WTC11 (cell line): ENCODE measurements at regions not wholly inside any gene's neighbourhood (a gene's known extent, or its start where the extent isn't known, plus 50 kb on each side); places are given as distances from the start of the nearest gene placed in this dataset.

Experiments
- ATAC-seq: fragments of 200-7000 bp; cut with Tn5 transposase; 2 replicates; pipeline ENCODE4 v1.10.0; 2021; ENCODE audit warnings: mild to moderate bottlenecking, moderate library complexity
- CTCF ChIA-PET: fragments of 300-600 bp; sonication (Branson Sonifier 250); formaldehyde crosslinking; loops from one replicate; lab custom pipeline; 2021; ENCODE audit warnings: antibody characterized with exemption; lab: Charles Lee
- POLR2A ChIA-PET: fragments of 350-600 bp; sonication (Branson Sonifier 250); formaldehyde crosslinking; loops from one replicate; lab custom pipeline; 2021; ENCODE audit warnings: antibody characterized with exemption; lab: Charles Lee
- DNase-seq: peaks from one replicate; pipeline ENCODE4 v3.0.0; 2021; ENCODE audit warnings: low spot score
- H3K27ac Mint-ChIP-seq: 2 replicates; pipeline ENCODE4 v1.8.0; 2021; ENCODE audit warnings: mixed read lengths
- H3K27me3 Mint-ChIP-seq: 2 replicates; pipeline ENCODE4 v1.8.0; 2021; ENCODE audit warnings: low read depth, mild to moderate bottlenecking, moderate library complexity, mixed read lengths
- H3K36me3 Mint-ChIP-seq: 2 replicates; pipeline ENCODE4 v1.8.0; 2021; ENCODE audit warnings: mixed read lengths
- H3K4me1 Mint-ChIP-seq: 2 replicates; pipeline ENCODE4 v1.8.0; 2022; ENCODE audit warnings: mixed read lengths
- H3K4me3 Mint-ChIP-seq: 2 replicates; pipeline ENCODE4 v1.8.0; 2021; ENCODE audit warnings: mild to moderate bottlenecking, moderate library complexity, mixed read lengths
- H3K9me3 Mint-ChIP-seq: 2 replicates; pipeline ENCODE4 v1.8.0; 2021; ENCODE audit warnings: mixed read lengths
- ATF6 ChIP-seq: sonication (generic); formaldehyde crosslinking; IDR thresholded peaks from 2 replicates; pipeline ENCODE4 v1.8.1; 2023; ENCODE audit warnings: mild to moderate bottlenecking, missing genetic modification reagents
- CBFB ChIP-seq: sonication (generic); formaldehyde crosslinking; IDR thresholded peaks from 2 replicates; pipeline ENCODE4 v1.8.1; 2022; ENCODE audit warnings: mild to moderate bottlenecking, low read depth, missing genetic modification reagents
- ETV6 ChIP-seq: sonication (generic); formaldehyde crosslinking; IDR thresholded peaks from 2 replicates; pipeline ENCODE4 v1.8.1; 2022; ENCODE audit warnings: mild to moderate bottlenecking, missing genetic modification reagents
- GRHL2 ChIP-seq: fragments of 250-450 bp; sonication (Bioruptor Pico); IDR thresholded peaks from 2 replicates; pipeline ENCODE4 v1.8.0; 2022; ENCODE audit warnings: mild to moderate bottlenecking, moderate library complexity; ENCODE audit not compliant: insufficient replicate concordance, severe bottlenecking
- IRF2 ChIP-seq: sonication (generic); formaldehyde crosslinking; IDR thresholded peaks from 2 replicates; pipeline ENCODE4 v1.8.0; 2022; ENCODE audit warnings: low read depth, missing genetic modification reagents, borderline replicate concordance
- MAX ChIP-seq: sonication (generic); formaldehyde crosslinking; IDR thresholded peaks from 2 replicates; pipeline ENCODE4 v1.8.0; 2022; ENCODE audit warnings: mild to moderate bottlenecking, missing genetic modification reagents
- MXD4 ChIP-seq: fragments of 250-450 bp; sonication (Bioruptor Pico); IDR thresholded peaks from 2 replicates; pipeline ENCODE4 v1.8.0; 2021; ENCODE audit warnings: mild to moderate bottlenecking, moderate library complexity, borderline replicate concordance
- MYBL2 ChIP-seq: sonication (generic); formaldehyde crosslinking; IDR thresholded peaks from 2 replicates; pipeline ENCODE4 v1.8.1; 2023; ENCODE audit warnings: mild to moderate bottlenecking, moderate library complexity, missing genetic modification reagents
- NR1H2 ChIP-seq: sonication (generic); formaldehyde crosslinking; IDR thresholded peaks from 2 replicates; pipeline ENCODE4 v1.9.0; 2021; ENCODE audit warnings: mild to moderate bottlenecking, moderate library complexity, missing genetic modification reagents
- NR3C1 ChIP-seq: sonication (generic); formaldehyde crosslinking; conservative IDR thresholded peaks from 2 replicates; pipeline ENCODE4 v1.8.1; 2023; ENCODE audit warnings: low read depth, mild to moderate bottlenecking, missing genetic modification reagents
- OVOL2 ChIP-seq: fragments of 250-450 bp; sonication (Bioruptor Pico); IDR thresholded peaks from 2 replicates; pipeline ENCODE4 v1.9.0; 2021; ENCODE audit warnings: mild to moderate bottlenecking, borderline replicate concordance
- PRRX2 ChIP-seq: fragments of 250-450 bp; sonication (Bioruptor Pico); IDR thresholded peaks from 2 replicates; pipeline ENCODE4 v1.8.0; 2021; ENCODE audit warnings: mild to moderate bottlenecking
- SMAD4 ChIP-seq: sonication (generic); formaldehyde crosslinking; IDR thresholded peaks from 2 replicates; pipeline ENCODE4 v1.8.0; 2022; ENCODE audit warnings: mild to moderate bottlenecking, missing genetic modification reagents
- ZNF121 ChIP-seq: sonication (generic); formaldehyde crosslinking; IDR thresholded peaks from 2 replicates; pipeline ENCODE4 v1.8.0; 2023; ENCODE audit warnings: missing genetic modification reagents
- ZNF138 ChIP-seq: sonication (generic); formaldehyde crosslinking; conservative IDR thresholded peaks from 2 replicates; pipeline ENCODE4 v1.8.1; 2022; ENCODE audit warnings: mild to moderate bottlenecking, moderate library complexity, missing genetic modification reagents
- ZNF317 ChIP-seq: sonication (generic); formaldehyde crosslinking; IDR thresholded peaks from 2 replicates; pipeline ENCODE4 v1.8.1; 2023; ENCODE audit warnings: low read depth, mild to moderate bottlenecking, moderate library complexity, missing genetic modification reagents, borderline replicate concordance
- ZNF423 ChIP-seq: fragments of 250-450 bp; sonication (Bioruptor Pico); IDR thresholded peaks from 2 replicates; pipeline ENCODE4 v2.1.2; 2022; ENCODE audit warnings: mild to moderate bottlenecking, moderate library complexity
- ZNF425 ChIP-seq: fragments of 250-450 bp; sonication (Bioruptor Pico); conservative IDR thresholded peaks from 2 replicates; pipeline ENCODE4 v1.9.0; 2021; ENCODE audit warnings: mild to moderate bottlenecking
- TF ChIP-seq, protein P1 (sequence below): sonication (generic); formaldehyde crosslinking; IDR thresholded peaks from 2 replicates; pipeline ENCODE4 v1.8.1; 2022; ENCODE audit warnings: low read depth, mild to moderate bottlenecking, moderate library complexity, missing genetic modification reagents, borderline replicate concordance
- TF ChIP-seq, protein P2 (sequence below): sonication (generic); formaldehyde crosslinking; IDR thresholded peaks from 2 replicates; pipeline ENCODE4 v1.8.1; 2023; ENCODE audit warnings: mild to moderate bottlenecking, missing genetic modification reagents, moderate library complexity
- TF ChIP-seq, protein P3 (sequence below): sonication (generic); formaldehyde crosslinking; IDR thresholded peaks from 2 replicates; pipeline ENCODE4 v1.8.0; 2023; ENCODE audit warnings: missing genetic modification reagents, mild to moderate bottlenecking, borderline replicate concordance
- TF ChIP-seq, protein P4 (sequence below): fragments of 250-450 bp; sonication (Bioruptor Pico); IDR thresholded peaks from 2 replicates; pipeline ENCODE4 v1.8.0; 2021; ENCODE audit warnings: mild to moderate bottlenecking

- no peaks in the 10 kb centered on the region for H3K4me1 Mint-ChIP-seq
- POLR2A ChIA-PET, result no interaction called here
- peaks cover 49% of the 10 kb centered on the region for H3K36me3 Mint-ChIP-seq
- 0 out of 2 replicates have a peak, but pooled peaks have one; percentile 43 for TF ChIP-seq PRRX2 (CRISPR knock-in tag)
- TF ChIP-seq, protein P1, sequence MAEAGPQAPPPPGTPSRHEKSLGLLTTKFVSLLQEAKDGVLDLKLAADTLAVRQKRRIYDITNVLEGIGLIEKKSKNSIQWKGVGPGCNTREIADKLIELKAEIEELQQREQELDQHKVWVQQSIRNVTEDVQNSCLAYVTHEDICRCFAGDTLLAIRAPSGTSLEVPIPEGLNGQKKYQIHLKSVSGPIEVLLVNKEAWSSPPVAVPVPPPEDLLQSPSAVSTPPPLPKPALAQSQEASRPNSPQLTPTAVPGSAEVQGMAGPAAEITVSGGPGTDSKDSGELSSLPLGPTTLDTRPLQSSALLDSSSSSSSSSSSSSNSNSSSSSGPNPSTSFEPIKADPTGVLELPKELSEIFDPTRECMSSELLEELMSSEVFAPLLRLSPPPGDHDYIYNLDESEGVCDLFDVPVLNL (CRISPR knock-in tag), result no peak
- H3K9me3 Mint-ChIP-seq, result peaks cover 58% of the 10 kb centered on the region
- no peak for ATAC-seq
- DNase-seq, result no peak
- H3K4me3 Mint-ChIP-seq, result no peak overlapping the region
- no peak overlapping the region for H3K27ac Mint-ChIP-seq
- no peaks in the 10 kb centered on the region for H3K27me3 Mint-ChIP-seq
- CTCF ChIA-PET, result no interaction called here
Measured at GRCh38 chr1:189269011-189269410, 1208.7 kb downstream of the BRINP3 start.

DNA sequence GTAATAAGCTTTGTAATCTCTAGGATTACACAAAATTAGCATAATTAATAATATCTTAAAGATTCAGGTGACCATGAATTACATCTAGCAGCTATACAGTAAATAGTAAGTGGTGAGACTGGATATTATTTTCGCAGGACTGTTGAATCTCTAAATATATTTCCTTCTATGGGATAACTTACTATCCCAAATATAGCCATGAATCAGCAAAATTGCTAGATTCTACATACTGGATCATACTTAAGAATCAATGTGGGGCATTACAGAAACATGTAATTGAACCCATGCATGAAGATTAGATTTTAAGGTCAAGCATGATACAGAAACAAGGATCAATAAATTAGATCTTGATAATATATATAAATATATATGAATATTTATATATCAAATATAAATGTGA, 1203.4 kb downstream of the BRINP3 start:
- H3K9me3 Mint-ChIP-seq, result peaks cover 25% of the 10 kb centered on the region
- H3K36me3 Mint-ChIP-seq, result peaks cover 16% of the 10 kb centered on the region
- POLR2A ChIA-PET, result no interaction called here
- H3K27ac Mint-ChIP-seq, result no peak overlapping the region
- DNase-seq, result no peak
- H3K27me3 Mint-ChIP-seq, result no peaks in the 10 kb centered on the region
- CTCF ChIA-PET, result no interaction called here
- ATAC-seq, result no peak
- no peaks in the 10 kb centered on the region for H3K4me1 Mint-ChIP-seq
- H3K4me3 Mint-ChIP-seq, result no peak overlapping the region
- TF ChIP-seq MYBL2 (no peak), ZNF121 (CRISPR knock-in tag) (no peak), IRF2 (no peak), OVOL2 (CRISPR knock-in tag) (no peak), ETV6 (CRISPR knock-in tag) (no peak), MAX (CRISPR knock-in tag) (no peak), CBFB (CRISPR knock-in tag) (no peak), ZNF425 (CRISPR knock-in tag) (no peak), SMAD4 (CRISPR knock-in tag) (no peak), ATF6 (CRISPR knock-in tag) (no peak), NR1H2 (CRISPR knock-in tag) (no peak), ZNF423 (CRISPR knock-in tag) (no peak), ZNF138 (CRISPR knock-in tag) (no peak), NR3C1 (CRISPR knock-in tag) (no peak)
- TF ChIP-seq, protein P2, sequence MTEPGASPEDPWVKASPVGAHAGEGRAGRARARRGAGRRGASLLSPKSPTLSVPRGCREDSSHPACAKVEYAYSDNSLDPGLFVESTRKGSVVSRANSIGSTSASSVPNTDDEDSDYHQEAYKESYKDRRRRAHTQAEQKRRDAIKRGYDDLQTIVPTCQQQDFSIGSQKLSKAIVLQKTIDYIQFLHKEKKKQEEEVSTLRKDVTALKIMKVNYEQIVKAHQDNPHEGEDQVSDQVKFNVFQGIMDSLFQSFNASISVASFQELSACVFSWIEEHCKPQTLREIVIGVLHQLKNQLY (CRISPR knock-in tag), result no peak

DNA sequence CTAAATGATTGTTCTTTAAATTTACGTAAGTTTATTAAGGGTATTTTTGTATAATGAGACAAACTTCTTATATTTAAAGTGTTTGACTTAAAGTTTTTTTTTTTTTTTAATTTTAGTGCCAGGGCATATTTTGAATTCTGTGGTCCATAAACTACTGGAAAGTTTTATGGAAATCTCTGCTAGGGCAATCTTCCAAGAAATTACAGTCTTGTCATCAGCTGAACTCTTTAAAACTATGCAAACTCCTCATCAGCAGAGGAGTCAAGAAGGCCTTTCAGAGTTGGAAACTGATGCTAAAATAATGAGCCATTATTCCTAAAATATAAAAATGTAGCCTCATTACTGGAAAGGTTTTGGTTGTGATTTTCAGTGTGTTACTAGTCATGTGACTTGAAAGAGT, 1201.9 kb downstream of the BRINP3 start:
- H3K36me3 Mint-ChIP-seq, result peaks cover 6% of the 10 kb centered on the region; the same call in 1 of the 2 replicates
- peaks cover 14% of the 10 kb centered on the region for H3K9me3 Mint-ChIP-seq
- H3K27me3 Mint-ChIP-seq, result no peaks in the 10 kb centered on the region
- ChIA-PET POLR2A (no interaction called here), CTCF (interaction anchor here (0.7 kb wide), 1 partner anchor 22 kb away, joined by 3 read pairs; no protein-coding TSS in a partner anchor)
- no peak overlapping the region for H3K4me3 Mint-ChIP-seq
- no peak for ATAC-seq
- DNase-seq, result no peak
- H3K27ac Mint-ChIP-seq, result no peak overlapping the region
- no peaks in the 10 kb centered on the region for H3K4me1 Mint-ChIP-seq
- TF ChIP-seq ZNF317, result no peak
- TF ChIP-seq MXD4 (CRISPR knock-in tag), result no peak
- TF ChIP-seq, protein P3, sequence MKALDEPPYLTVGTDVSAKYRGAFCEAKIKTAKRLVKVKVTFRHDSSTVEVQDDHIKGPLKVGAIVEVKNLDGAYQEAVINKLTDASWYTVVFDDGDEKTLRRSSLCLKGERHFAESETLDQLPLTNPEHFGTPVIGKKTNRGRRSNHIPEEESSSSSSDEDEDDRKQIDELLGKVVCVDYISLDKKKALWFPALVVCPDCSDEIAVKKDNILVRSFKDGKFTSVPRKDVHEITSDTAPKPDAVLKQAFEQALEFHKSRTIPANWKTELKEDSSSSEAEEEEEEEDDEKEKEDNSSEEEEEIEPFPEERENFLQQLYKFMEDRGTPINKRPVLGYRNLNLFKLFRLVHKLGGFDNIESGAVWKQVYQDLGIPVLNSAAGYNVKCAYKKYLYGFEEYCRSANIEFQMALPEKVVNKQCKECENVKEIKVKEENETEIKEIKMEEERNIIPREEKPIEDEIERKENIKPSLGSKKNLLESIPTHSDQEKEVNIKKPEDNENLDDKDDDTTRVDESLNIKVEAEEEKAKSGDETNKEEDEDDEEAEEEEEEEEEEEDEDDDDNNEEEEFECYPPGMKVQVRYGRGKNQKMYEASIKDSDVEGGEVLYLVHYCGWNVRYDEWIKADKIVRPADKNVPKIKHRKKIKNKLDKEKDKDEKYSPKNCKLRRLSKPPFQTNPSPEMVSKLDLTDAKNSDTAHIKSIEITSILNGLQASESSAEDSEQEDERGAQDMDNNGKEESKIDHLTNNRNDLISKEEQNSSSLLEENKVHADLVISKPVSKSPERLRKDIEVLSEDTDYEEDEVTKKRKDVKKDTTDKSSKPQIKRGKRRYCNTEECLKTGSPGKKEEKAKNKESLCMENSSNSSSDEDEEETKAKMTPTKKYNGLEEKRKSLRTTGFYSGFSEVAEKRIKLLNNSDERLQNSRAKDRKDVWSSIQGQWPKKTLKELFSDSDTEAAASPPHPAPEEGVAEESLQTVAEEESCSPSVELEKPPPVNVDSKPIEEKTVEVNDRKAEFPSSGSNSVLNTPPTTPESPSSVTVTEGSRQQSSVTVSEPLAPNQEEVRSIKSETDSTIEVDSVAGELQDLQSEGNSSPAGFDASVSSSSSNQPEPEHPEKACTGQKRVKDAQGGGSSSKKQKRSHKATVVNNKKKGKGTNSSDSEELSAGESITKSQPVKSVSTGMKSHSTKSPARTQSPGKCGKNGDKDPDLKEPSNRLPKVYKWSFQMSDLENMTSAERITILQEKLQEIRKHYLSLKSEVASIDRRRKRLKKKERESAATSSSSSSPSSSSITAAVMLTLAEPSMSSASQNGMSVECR (CRISPR knock-in tag), result no peak
- TF ChIP-seq, protein P4, sequence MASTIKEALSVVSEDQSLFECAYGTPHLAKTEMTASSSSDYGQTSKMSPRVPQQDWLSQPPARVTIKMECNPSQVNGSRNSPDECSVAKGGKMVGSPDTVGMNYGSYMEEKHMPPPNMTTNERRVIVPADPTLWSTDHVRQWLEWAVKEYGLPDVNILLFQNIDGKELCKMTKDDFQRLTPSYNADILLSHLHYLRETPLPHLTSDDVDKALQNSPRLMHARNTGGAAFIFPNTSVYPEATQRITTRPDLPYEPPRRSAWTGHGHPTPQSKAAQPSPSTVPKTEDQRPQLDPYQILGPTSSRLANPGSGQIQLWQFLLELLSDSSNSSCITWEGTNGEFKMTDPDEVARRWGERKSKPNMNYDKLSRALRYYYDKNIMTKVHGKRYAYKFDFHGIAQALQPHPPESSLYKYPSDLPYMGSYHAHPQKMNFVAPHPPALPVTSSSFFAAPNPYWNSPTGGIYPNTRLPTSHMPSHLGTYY (CRISPR knock-in tag), result no peak
- TF ChIP-seq GRHL2 (CRISPR knock-in tag), result no peak
